Right ventricle myocardium inferior (tissue), 1 donor: ENCODE measurements at regions not wholly inside any gene's neighbourhood (a gene's known extent, or its start where the extent isn't known, plus 50 kb on each side); places are given as distances from the start of the nearest gene placed in this dataset.

ENCODE experiments used
- ATAC-seq: fragments of 200-7000 bp; cut with Tn5 transposase; one replicate; pipeline ENCODE4 v1.9.1; 2020; ENCODE audit warnings: mild to moderate bottlenecking, moderate library complexity
- DNase-seq: peaks from one replicate; pipeline ENCODE4 v3.0.0; 2021; ENCODE audit errors: missing footprints
- intact Hi-C: fragments of 100-400 bp; cut with DNase I; formaldehyde crosslinking; loops from one replicate; pipeline ENCODE4 v1.11.0; 2022
- donor health status: DM: no; HTN: yes; CAD: no; lungs with severe emphysema.

DNA sequence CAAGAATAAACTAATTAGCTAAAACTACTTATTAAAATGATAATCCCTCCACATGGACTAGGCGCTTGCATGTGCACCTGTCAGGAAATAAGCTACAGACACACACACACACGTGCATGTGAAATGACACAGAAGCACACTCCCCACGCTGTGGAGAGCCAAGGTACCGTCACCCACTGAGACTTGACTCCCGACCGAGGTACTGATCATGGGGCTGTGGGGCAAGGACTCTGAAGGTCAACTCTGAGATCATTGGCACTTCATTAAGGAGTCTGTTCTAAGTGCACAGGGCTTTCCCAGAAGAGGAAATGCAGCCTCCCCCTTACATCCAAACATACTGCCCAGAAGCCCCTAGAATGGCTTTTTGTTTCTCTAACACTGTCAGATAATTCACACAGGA, 264.4 kb upstream of the WWC1 start:
- ATAC-seq (no peak), DNase-seq (no peak)
- intact Hi-C loops: no loop called here

GRCh38 chr5:168030912-168031311, 260.5 kb upstream of the WWC1 start:
- DNase-seq: no peak
- intact Hi-C loops: no loop called here
- ATAC-seq: no peak

- no peak for ATAC-seq
- intact Hi-C loops: no loop called here
- no peak for DNase-seq
Observed at GRCh38 chr5:168031614-168032013, 259.8 kb upstream of the WWC1 start.

DNA sequence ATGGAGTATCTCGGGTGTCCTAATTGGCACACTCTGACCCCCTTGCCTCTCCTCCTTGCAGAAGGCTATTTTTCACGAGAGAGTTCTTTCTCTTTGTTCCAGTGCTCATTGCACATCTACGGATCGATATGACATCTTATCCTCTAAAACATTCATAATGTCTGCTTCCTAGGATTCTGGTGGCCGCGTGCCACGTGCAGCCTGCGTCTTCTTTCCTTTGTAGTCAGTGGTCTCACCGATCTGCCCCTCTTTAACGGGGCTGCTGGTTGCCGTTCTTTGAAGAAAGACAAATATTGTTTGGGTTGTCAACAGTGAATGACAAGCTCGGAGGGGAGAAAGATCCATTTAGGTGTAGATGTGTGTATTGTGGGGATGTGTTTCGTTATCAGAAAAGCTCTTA, 252.4 kb upstream of the WWC1 start:
- no peak for DNase-seq
- intact Hi-C loops: no loop called here
- ATAC-seq: no peak

GRCh38 chr5:168039566-168040248, 251.7 kb upstream of the WWC1 start:
- DNase-seq (no peak), ATAC-seq (no peak)
- intact Hi-C loops: no loop called here

DNA sequence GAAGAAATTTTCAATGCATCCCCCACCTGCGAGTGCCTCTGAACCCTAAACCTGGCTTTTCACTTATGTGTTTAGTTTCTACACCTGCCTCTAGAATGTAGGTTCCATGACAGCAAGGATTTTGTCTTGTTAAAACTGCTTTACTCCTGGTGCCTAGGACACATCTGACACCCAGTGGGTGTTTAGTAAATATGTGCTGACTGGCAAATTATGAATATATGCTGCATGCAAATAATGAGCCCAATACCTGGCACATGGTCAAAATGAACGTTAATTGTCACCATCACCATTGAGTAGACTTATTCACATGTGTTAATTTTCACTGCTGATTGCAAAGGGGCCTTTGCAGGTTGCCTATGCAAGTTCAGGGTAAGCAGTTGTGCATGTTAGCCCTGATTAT, 249.9 kb upstream of the WWC1 start:
- ATAC-seq: no peak
- intact Hi-C loops: no loop called here
- no peak for DNase-seq

DNA sequence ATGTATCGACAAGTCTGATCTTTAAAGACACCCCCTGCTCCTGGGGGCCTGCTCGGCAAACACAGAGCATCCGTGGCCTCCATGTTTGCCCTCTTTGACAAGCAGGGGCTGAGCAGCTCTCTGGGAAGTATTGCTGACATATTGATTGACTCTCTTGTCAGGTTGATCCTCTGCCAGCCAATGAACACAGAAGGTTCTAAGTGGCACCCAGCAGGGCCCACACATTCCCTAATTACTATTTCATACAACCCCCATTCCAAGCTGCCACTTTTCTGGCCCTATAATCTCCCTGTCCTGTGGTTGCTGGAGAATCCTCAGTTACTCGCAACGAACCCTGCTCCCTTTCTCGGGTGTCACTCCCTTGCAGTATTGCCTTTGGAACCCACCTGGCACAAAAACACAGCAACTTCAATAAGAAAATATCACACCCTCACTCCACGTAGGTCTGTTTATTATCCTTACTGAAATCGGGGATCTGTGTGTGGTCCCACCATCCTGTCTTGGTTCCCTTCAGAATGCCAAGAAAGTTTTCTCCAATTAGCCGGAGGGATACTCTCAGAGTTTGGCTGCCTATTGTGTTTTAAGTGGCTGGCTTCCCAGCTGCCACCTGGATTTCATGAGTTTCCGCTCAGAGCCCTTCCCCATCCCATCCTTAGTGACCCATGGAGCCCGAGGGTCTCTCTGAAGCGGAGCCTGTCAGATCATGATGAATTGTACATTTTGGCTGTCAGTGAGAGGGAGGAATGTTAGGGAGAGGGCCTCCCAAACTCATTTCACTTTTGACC, 249.0 kb upstream of the WWC1 start:
- intact Hi-C loops: no loop called here
- DNase-seq (no peak), ATAC-seq (no peak)

DNA sequence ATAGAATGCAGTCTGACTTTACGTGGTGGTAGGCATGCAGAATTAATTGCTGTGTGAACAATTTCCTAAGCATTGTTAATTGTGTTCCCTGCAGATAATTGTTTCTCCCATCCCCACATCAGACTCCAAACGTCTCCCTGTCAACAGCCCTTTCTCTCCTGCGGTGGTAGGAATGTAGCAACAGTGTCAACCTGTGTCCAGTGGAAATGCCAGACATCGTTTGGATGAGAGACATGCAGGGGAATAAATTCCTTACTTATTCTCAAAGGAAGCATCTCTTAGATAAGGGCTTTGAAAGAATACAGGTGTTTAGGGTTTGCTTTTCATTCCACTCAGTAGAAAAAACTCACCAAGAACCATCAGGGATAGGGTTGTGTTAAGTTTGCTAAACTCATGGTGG, 245.3 kb upstream of the WWC1 start:
- intact Hi-C loops: no loop called here
- no peak for DNase-seq
- ATAC-seq: no peak

DNA sequence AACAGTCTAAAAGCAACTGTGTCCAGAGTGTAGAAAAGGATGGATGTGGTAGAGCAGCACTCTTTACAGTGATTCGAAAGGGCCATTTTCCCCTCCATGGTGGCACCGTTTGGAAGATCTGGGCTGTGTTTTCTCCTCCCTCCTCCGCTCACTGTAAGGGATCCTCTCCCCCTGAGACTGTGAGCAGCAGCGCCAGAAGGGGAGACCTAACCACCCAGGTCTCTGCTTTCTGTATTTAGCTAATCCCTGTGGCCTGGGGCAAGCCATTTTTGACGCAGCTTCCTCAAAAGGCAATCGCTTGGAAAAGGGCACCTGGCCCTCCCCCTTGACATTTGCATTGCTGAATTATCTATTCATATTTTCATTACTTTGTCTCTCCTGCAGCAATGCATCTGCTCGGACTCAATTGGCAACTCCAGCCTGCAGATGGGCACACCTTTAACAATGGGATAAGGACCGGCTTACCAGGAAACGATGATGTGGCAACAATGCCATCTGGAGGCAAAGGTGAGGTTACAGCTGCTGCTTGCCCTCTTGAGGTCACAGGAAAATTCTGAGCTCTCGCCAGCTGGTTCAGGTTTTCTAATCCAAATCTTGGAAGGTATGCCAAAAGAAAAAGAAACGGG, 244.3 kb upstream of the WWC1 start:
- intact Hi-C loops: loop anchor here (1.0 kb wide), 1 partner anchor 324 kb away; no protein-coding TSS in a partner anchor
- ATAC-seq (peak; percentile 75), DNase-seq (no peak)

- intact Hi-C loops: loop anchor here (1.0 kb wide), 1 partner anchor 324 kb away; no protein-coding TSS in a partner anchor
- ATAC-seq (peak; percentile 87), DNase-seq (peak; percentile 73)
Observed at GRCh38 chr5:168047669-168048111, 243.8 kb upstream of the WWC1 start.

GRCh38 chr5:168048486-168048885, 243.0 kb upstream of the WWC1 start:
- no peak for ATAC-seq
- DNase-seq: no peak
- intact Hi-C loops: no loop called here

DNA sequence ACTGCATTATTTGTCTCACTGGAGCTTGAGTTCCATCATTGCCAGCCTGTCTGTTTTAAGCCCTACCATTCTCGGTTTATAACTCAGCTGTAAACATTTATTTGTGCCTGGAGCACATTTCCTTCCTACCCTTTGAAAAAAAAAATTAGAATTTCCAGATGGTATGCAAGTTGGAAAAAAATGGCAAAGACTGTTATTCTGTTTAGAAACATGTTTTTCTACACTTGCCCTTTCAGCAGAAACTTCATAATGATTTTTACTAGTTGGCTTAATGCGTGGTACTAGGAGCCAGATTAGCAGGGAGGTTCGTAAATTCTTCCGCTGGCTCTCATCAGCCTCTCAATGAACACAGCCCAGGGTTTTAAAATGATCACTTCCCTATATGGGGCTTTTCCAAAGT, 238.8 kb upstream of the WWC1 start:
- DNase-seq: no peak
- ATAC-seq: no peak
- intact Hi-C loops: no loop called here

DNA sequence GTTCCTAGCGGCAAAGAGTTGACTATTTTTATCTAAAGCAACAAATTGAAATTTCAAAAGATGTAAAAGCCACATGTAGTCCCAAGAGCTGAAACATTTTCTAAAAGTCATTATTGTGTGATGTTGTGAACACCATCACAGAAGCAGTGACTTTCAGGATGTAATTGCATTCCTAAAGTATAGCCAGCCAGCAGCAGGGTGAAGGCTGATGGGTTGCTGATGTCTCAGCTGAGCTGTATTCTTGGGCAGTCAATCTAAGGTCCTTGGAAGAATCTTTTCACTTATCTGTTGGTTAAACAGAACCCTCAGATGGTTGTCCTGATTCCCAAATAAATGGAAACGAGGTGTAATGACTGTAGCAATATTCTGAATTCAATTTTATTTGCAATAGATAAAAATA, 237.4 kb upstream of the WWC1 start:
- no peak for DNase-seq
- ATAC-seq: no peak
- intact Hi-C loops: no loop called here

DNA sequence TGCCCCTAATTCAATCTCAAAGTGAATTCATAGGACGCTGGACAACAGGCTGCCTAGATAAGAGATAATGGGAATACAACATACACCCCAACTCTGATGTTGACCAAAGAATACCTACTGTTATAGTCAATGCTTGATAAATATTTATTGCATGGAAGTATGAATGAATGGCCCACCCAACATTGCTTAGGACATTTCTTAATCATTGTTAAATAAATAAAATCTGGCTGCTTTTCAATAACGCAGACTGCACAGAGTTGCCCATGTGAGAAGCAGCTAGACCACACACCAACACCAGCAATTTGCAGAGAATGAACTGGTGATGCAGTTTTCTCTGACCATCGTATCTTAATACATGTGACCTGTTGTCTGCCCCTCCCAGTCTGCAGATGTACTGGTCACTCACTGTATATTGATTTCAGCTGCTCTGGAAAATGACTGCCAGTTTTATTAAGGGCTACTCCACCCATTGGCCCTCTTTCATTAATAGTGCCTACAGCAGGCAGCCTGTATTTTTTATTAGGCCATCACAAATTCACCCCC, 236.2 kb upstream of the WWC1 start:
- ATAC-seq: no peak
- intact Hi-C loops: no loop called here
- DNase-seq: no peak

- intact Hi-C loops: no loop called here
- ATAC-seq (peak; percentile 49), DNase-seq (no peak)
Observed at GRCh38 chr5:168055961-168056360, 235.5 kb upstream of the WWC1 start.

DNA sequence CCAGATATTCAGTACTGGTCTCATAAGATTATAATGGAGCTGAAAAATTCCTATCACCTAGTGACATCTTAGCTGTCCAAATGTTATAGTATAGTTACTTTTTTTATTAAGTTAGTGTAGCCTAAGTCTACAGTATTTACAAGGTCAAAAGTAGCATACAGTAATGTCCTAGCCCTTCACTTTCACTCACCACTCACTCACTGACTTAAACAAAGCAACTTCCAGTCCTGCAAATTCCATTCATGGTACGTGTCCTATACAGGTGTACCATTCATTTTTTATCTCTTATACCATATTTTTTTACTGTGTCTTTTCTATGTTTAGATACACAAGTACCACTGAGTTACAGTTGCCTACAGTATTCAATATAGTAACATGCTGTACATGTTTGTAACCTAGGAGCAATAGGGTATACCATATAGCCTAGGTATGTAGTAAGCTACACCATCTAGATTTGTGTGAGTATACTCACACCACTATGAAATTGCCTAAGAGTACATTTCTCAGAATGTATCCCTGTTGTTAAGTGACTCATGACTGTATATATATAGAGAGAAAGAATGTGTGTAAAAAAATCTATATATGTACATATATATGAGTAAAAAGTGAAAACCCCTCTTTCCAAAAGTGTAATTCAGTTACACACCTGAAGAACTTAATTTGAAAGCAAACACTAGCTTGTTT, 234.8 kb upstream of the WWC1 start:
- no peak for ATAC-seq
- intact Hi-C loops: no loop called here

DNA sequence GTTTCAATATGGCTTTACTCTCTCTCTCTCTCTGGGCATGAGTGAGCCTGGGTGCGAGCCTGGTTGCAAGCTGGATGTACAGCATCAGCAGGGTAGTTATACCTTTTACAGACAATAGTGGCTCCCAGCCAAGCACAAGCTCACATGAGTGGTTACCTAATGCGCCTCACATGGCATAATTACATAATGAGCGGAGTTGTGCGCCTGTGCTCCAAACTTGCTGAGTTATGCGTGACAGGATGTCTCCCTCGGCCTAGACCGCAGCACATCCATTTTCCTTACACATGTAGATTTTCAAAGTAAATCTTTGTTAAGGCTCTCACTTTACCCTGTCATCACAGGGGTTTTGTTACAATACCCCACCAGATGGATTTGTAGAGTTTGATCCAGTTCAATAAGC, 233.5 kb upstream of the WWC1 start:
- intact Hi-C loops: no loop called here
- DNase-seq: no peak
- no peak for ATAC-seq

More for the DNA sequence above, 234.8 kb upstream of the WWC1 start:
- DNase-seq: no peak

DNA sequence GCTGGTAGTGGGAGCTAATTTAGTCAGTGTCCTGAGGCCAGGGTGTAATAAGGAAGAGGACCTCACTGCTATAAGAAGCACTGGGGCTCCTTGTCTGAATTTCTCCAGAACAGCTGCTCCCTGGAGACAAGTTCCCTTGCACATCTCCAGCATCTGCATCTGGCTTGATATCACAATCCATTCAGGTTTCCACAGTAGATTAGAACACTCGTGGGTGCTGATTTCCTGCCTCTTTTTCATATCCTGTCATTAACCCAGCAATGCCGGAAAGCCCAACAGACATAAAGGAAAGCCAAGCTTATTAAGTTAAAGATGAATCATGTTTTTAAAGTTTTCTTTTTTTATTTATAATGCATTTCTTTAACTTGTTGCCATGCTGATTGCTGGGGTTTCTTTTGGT, 232.3 kb upstream of the WWC1 start:
- intact Hi-C loops: no loop called here
- ATAC-seq: no peak

DNA sequence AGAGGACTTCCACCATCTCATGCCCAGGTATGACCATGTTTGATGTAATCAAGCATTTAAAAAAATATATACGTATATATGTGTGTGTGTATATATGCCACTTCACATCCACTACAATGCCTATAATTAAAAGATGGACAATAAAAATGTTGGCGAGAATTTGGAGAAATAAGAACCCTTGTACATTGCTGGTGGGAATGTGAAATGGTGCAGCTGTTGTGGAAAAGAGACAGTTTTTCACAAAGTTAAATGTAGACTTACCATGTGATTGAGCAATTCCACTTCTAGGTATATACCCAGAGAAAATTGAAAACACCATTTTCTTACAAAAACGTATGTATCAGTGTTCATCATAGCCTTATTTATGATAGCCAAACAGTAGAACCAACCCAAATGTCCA, 229.2 kb upstream of the WWC1 start:
- ATAC-seq: no peak
- intact Hi-C loops: no loop called here
- no peak for DNase-seq

More for the DNA sequence above, 232.3 kb upstream of the WWC1 start:
- DNase-seq: no peak
